Activated naive CD4-positive, alpha-beta T cell treated with anti-CD3 and anti-CD28 coated beads for 36 hours (primary cell): ENCODE measurements at regions not wholly inside any gene's neighbourhood (a gene's known extent, or its start where the extent isn't known, plus 50 kb on each side); places are given as distances from the start of the nearest gene placed in this dataset.

Source experiments
- CTCF ChIA-PET: fragments of 350-600 bp; sonication (Branson Sonifier 250); formaldehyde crosslinking; loops from one replicate; lab custom pipeline; 2021; ENCODE audit warnings: antibody characterized with exemption; lab: Charles Lee
- DNase-seq: peaks from one replicate; pipeline ENCODE4 v3.0.0-alpha.2; 2020
- H3K27ac Mint-ChIP-seq: one replicate; pipeline ENCODE4 v1.8.0; 2021; ENCODE audit warnings: mild to moderate bottlenecking, mixed read lengths
- H3K27me3 Mint-ChIP-seq: one replicate; pipeline ENCODE4 v1.8.0; 2021; ENCODE audit warnings: low read depth, mixed read lengths
- H3K36me3 Mint-ChIP-seq: one replicate; pipeline ENCODE4 v1.8.0; 2021; ENCODE audit warnings: low read depth, mixed read lengths
- H3K4me1 Mint-ChIP-seq: one replicate; pipeline ENCODE4 v1.8.0; 2021; ENCODE audit warnings: low read depth, mixed read lengths
- H3K4me3 Mint-ChIP-seq: one replicate; pipeline ENCODE4 v1.8.0; 2021; ENCODE audit warnings: mild to moderate bottlenecking, moderate library complexity, mixed read lengths
- H3K9me3 Mint-ChIP-seq: one replicate; pipeline ENCODE4 v1.8.0; 2021; ENCODE audit warnings: mixed read lengths
- intact Hi-C: fragments of 100-400 bp; cut with micrococcal nuclease; formaldehyde crosslinking; loops from one replicate; pipeline ENCODE4 v1.15.1; 2023

GRCh38 chr10:129319934-129320333 is 147.1 kb upstream of the MGMT start:
- CTCF ChIA-PET = no interaction called here
- no peak overlapping the region for H3K4me3 Mint-ChIP-seq
- H3K27me3 Mint-ChIP-seq = peaks cover 4% of the 10 kb centered on the region
- H3K9me3 Mint-ChIP-seq = peaks cover 21% of the 10 kb centered on the region
- no peaks in the 10 kb centered on the region for H3K4me1 Mint-ChIP-seq
- DNase-seq = no peak
- H3K27ac Mint-ChIP-seq = no peak overlapping the region
- intact Hi-C loops = no loop called here
- H3K36me3 Mint-ChIP-seq = peaks cover 4% of the 10 kb centered on the region

GRCh38 chr10:129320340-129320739 is 146.7 kb upstream of the MGMT start:
- CTCF ChIA-PET = no interaction called here
- H3K4me1 Mint-ChIP-seq = no peaks in the 10 kb centered on the region
- no peak overlapping the region for H3K27ac Mint-ChIP-seq
- no peak for DNase-seq
- peaks cover 4% of the 10 kb centered on the region for H3K27me3 Mint-ChIP-seq
- peaks cover 2% of the 10 kb centered on the region for H3K36me3 Mint-ChIP-seq
- H3K9me3 Mint-ChIP-seq = peaks cover 21% of the 10 kb centered on the region
- no peak overlapping the region for H3K4me3 Mint-ChIP-seq
- intact Hi-C loops = no loop called here

- no peak overlapping the region for H3K4me3 Mint-ChIP-seq
- CTCF ChIA-PET = no interaction called here
- no peaks in the 10 kb centered on the region for H3K4me1 Mint-ChIP-seq
- intact Hi-C loops = no loop called here
- H3K36me3 Mint-ChIP-seq = peaks cover 2% of the 10 kb centered on the region
- no peak overlapping the region for H3K27ac Mint-ChIP-seq
- no peak for DNase-seq
- peaks cover 4% of the 10 kb centered on the region for H3K27me3 Mint-ChIP-seq
- H3K9me3 Mint-ChIP-seq = peaks cover 15% of the 10 kb centered on the region
Observed at GRCh38 chr10:129321727-129322126, 145.3 kb upstream of the MGMT start.

DNA sequence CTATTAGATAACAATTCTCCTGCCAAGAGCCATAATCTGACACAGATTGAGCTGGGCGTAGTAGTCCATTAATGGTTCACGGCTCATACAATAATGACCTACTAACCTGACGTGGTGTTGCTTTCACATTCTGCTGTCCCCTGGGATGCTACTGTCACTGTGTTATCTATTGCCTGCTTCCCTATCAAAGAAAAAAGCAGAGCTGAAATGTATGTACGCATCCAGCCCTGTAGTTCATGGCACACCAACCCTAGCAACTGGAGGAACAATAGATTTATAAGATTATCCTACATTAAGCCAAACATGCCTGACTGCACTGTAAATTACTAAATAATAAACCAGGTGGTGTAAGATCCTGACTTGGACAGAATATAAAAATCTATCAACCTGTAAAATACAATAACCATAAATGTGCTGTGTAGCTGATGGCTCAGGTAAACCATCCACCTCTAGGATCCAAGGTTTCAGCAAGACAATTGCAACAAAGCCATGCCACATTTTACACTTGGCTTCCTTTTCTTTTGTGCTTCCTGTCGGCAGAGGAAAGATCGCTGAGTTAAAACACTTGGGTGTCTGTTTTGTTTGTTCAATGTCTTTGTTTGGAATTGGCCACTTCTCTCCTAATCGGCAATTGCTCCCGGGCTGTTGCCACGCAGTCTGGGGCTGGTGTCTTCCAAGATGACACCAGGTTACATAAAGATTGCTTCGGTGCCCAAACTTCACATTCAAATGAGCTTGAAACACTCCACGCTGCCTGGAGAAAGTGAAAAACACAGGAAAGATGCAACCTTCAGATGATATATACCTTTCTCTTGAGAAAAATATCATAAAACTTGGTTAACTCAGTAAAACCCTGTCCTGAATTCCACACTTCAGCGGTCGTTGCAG is 143.9 kb upstream of the MGMT start:
- no peaks in the 10 kb centered on the region for H3K36me3 Mint-ChIP-seq
- peaks cover 4% of the 10 kb centered on the region for H3K27me3 Mint-ChIP-seq
- peaks cover 11% of the 10 kb centered on the region for H3K9me3 Mint-ChIP-seq
- intact Hi-C loops = no loop called here
- H3K27ac Mint-ChIP-seq = no peak overlapping the region
- CTCF ChIA-PET = interaction anchor here (0.6 to 1.2 kb wide), 2 partner anchors 9 to 504 kb away, joined by 4 to 6 read pairs; no protein-coding TSS in a partner anchor
- H3K4me3 Mint-ChIP-seq = no peak overlapping the region
- no peak for DNase-seq
- H3K4me1 Mint-ChIP-seq = no peaks in the 10 kb centered on the region

- Mint-ChIP-seq H3K36me3 (no peaks in the 10 kb centered on the region), H3K4me1 (no peaks in the 10 kb centered on the region), H3K4me3 (no peak overlapping the region), H3K9me3 (peaks cover 8% of the 10 kb centered on the region), H3K27me3 (peaks cover 4% of the 10 kb centered on the region), H3K27ac (no peak overlapping the region)
- CTCF ChIA-PET = no interaction called here
- intact Hi-C loops = no loop called here
- no peak for DNase-seq
Observed at GRCh38 chr10:129323879-129324278, 143.2 kb upstream of the MGMT start.

- H3K36me3 Mint-ChIP-seq = no peaks in the 10 kb centered on the region
- CTCF ChIA-PET = no interaction called here
- no peak for DNase-seq
- no peak overlapping the region for H3K27ac Mint-ChIP-seq
- no peak overlapping the region for H3K4me3 Mint-ChIP-seq
- peaks cover 4% of the 10 kb centered on the region for H3K27me3 Mint-ChIP-seq
- no peaks in the 10 kb centered on the region for H3K9me3 Mint-ChIP-seq
- intact Hi-C loops = no loop called here
- no peaks in the 10 kb centered on the region for H3K4me1 Mint-ChIP-seq
Observed at GRCh38 chr10:129325893-129326292, 141.1 kb upstream of the MGMT start.

DNA sequence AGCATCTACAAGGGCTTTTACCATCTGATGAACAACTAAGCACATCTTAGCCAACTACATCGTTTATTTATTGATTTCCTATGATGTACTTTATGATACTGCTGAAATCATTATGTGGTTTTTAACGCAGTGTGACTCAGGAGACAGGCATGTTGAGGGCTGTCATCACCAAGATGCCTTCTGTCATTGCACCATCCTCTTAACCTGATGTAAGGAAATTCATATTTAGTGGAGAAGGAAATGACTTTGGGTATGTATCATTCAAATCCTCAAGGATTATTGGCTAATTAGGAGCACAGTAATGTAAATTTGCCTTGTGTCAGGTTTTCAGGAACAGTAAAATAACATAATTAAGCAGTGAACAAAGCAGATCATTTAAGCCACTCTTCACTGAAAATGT is 138.5 kb upstream of the MGMT start:
- Mint-ChIP-seq H3K36me3 (no peaks in the 10 kb centered on the region), H3K4me3 (no peak overlapping the region), H3K27me3 (no peaks in the 10 kb centered on the region), H3K27ac (no peak overlapping the region), H3K9me3 (no peaks in the 10 kb centered on the region), H3K4me1 (peaks cover 8% of the 10 kb centered on the region)
- DNase-seq = no peak
- CTCF ChIA-PET = no interaction called here
- intact Hi-C loops = no loop called here

GRCh38 chr10:129329385-129330055 is 137.5 kb upstream of the MGMT start:
- CTCF ChIA-PET = no interaction called here
- H3K4me3 Mint-ChIP-seq = no peak overlapping the region
- intact Hi-C loops = loop anchor here (5.0 kb wide), 1 partner anchor 643 kb away; no protein-coding TSS in a partner anchor

GRCh38 chr10:129330211-129330610 is 136.8 kb upstream of the MGMT start:
- no peaks in the 10 kb centered on the region for H3K9me3 Mint-ChIP-seq
- CTCF ChIA-PET = no interaction called here
- peaks cover 8% of the 10 kb centered on the region for H3K4me1 Mint-ChIP-seq
- no peak for DNase-seq
- no peak overlapping the region for H3K4me3 Mint-ChIP-seq
- H3K27ac Mint-ChIP-seq = no peak overlapping the region
- H3K27me3 Mint-ChIP-seq = no peaks in the 10 kb centered on the region
- H3K36me3 Mint-ChIP-seq = no peaks in the 10 kb centered on the region
- intact Hi-C loops = loop anchor here (5.0 kb wide), 1 partner anchor 642 kb away; no protein-coding TSS in a partner anchor

More at GRCh38 chr10:129329385-129330055, 137.5 kb upstream of the MGMT start:
- Mint-ChIP-seq H3K36me3 (no peaks in the 10 kb centered on the region), H3K9me3 (no peaks in the 10 kb centered on the region), H3K27me3 (no peaks in the 10 kb centered on the region), H3K4me1 (peaks cover 8% of the 10 kb centered on the region), H3K27ac (no peak overlapping the region)
- DNase-seq = no peak

- Mint-ChIP-seq H3K4me1 (peaks cover 8% of the 10 kb centered on the region), H3K4me3 (no peak overlapping the region), H3K9me3 (no peaks in the 10 kb centered on the region), H3K36me3 (no peaks in the 10 kb centered on the region), H3K27me3 (no peaks in the 10 kb centered on the region), H3K27ac (no peak overlapping the region)
- intact Hi-C loops = loop anchor here (5.0 kb wide), 1 partner anchor 641 kb away; no protein-coding TSS in a partner anchor
- no peak for DNase-seq
- CTCF ChIA-PET = interaction anchor here (1.0 to 2.7 kb wide), 4 partner anchors 9 to 303 kb away, joined by 3 to 53 read pairs (median 4); no protein-coding TSS in a partner anchor
Observed at GRCh38 chr10:129331207-129331838, 135.7 kb upstream of the MGMT start.

DNA sequence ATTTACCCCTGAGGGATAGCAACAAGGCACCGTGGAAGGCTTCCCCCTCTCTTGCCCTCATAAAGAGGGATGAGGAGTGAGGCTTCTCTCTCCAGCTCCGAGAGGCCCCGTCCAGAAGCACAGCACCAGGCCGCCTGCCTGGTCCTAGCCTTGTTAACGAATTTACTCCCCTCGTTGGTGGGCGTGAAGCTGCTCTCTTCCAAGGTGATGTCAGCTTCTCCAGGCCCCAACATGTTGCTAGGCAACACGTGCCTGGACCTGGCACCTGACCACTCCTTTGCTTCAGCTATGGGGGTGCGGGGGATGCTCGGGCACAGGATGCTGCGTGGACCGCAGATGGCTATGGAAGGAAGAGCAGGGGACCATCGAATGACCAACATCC is 135.2 kb upstream of the MGMT start:
- DNase-seq = no peak
- intact Hi-C loops = loop anchor here (1.0 to 5.0 kb wide), 2 partner anchors 301 to 640 kb away; no protein-coding TSS in a partner anchor
- Mint-ChIP-seq H3K4me3 (no peak overlapping the region), H3K9me3 (no peaks in the 10 kb centered on the region), H3K27ac (no peak overlapping the region), H3K27me3 (no peaks in the 10 kb centered on the region), H3K36me3 (no peaks in the 10 kb centered on the region), H3K4me1 (peaks cover 8% of the 10 kb centered on the region)
- CTCF ChIA-PET = interaction anchor here (0.9 to 2.7 kb wide), 6 partner anchors 9 to 340 kb away, joined by 3 to 53 read pairs (median 3); no protein-coding TSS in a partner anchor

DNA sequence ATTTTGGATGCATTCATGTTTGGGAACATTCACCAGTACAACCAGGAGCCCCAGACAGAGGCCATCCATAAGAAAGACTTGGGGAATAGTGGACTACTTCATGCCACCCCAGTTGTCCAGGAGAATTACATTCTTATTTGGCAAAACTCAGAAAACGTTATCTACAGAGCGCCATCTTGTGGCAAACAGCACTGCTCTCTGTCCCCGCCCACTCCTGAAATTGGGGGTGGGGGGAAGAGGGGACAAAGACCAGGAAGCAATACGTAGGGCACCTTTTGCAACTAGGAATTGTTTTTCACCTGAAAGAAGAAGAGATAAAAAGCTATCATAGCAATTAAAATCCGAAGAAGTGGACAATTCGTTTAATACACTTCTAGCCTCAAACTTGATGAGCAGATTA is 134.6 kb upstream of the MGMT start:
- intact Hi-C loops = loop anchor here (1.0 to 5.0 kb wide), 2 partner anchors 301 to 640 kb away; no protein-coding TSS in a partner anchor
- Mint-ChIP-seq H3K27me3 (no peaks in the 10 kb centered on the region), H3K36me3 (no peaks in the 10 kb centered on the region), H3K9me3 (no peaks in the 10 kb centered on the region), H3K27ac (no peak overlapping the region), H3K4me3 (no peak overlapping the region), H3K4me1 (peaks cover 8% of the 10 kb centered on the region)
- CTCF ChIA-PET = interaction anchor here (0.7 to 2.7 kb wide), 8 partner anchors 9 to 1408 kb away, joined by 3 to 53 read pairs (median 3); no protein-coding TSS in a partner anchor
- DNase-seq = peak; percentile 44
